ENCODE measurements at regions not wholly inside any gene's neighbourhood (a gene's known extent, or its start where the extent isn't known, plus 50 kb on each side); places are given as distances from the start of the nearest gene placed in this dataset.

DNA sequence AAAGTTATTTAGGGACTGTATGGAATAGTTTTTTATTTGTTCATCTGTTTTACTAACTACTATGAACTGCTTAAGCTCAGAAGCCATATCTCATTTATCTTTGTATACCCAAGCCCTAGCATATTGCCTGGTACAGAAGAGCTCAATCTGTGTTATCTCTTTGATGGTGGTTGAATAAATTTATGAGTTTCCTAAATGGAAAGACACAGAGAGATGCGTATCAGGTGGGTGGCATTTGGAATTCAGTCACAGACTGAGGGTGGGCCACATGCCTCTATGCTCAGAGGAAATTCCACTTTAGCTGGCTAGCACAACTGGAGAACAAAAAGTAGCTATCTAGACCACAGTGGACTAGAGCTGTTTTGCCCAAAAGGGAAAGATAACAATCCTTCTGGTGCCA is 145.5 kb downstream of the SLC6A15 start:
- no peak for DNase-seq
- Mint-ChIP-seq H3K36me3 (no peaks in the 10 kb centered on the region), H3K27me3 (ENCODE audit: low read depth in 3 of 3) (peaks cover 0 to 3% (median 0%) of the 10 kb centered on the region in 3 donors), H3K4me1 (no peaks in the 10 kb centered on the region), H3K27ac (no peak overlapping the region), H3K4me3 (no peak overlapping the region), H3K9me3 (peaks cover 4 to 13% (median 8%) of the 10 kb centered on the region in 6 donors)

DNA sequence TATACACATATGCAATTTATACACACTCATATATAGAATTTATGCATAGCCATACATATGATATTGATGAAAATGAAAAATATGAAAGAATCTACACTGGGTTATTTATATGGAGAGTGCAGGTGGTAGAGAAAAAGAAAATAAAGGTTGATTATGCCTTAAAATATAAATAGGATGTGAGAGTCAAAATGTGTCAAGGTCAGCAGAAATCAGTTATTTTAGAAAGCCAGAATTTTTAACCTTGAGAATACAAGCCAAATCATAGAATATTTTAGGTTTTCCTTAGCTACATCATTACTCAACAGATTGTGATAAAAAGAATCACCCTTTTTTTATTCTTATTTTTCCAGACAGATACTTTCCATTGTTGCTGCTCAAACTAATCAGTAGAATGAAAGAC is 146.2 kb downstream of the SLC6A15 start:
- Mint-ChIP-seq H3K27ac (no peak overlapping the region), H3K9me3 (peaks cover 5 to 13% (median 8%) of the 10 kb centered on the region in 6 donors), H3K4me1 (no peaks in the 10 kb centered on the region), H3K36me3 (no peaks in the 10 kb centered on the region), H3K4me3 (no peak overlapping the region), H3K27me3 (ENCODE audit: low read depth in 3 of 3) (peaks cover 0 to 4% (median 0%) of the 10 kb centered on the region in 3 donors)
- no peak for DNase-seq

DNA sequence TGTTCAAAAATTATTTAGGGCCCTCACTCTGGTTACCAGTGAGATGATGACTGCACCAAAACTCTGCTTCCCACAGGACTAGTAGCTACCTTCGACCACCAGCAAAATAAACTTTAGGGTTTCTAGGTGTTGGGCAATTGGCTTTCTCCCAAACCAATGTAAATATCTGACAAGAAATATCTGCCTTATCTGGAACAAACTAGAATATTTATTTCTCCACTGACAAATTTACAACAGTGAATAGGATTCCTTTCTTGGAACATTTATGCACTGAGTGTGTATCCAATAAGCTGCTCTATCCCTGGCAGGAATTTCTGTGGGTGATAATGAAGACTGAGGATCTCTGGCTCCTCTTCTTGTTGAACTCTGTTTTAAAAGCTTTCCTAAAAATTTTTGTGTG is 148.6 kb downstream of the SLC6A15 start:
- Mint-ChIP-seq H3K4me3 (no peak overlapping the region), H3K4me1 (no peaks in the 10 kb centered on the region), H3K9me3 (peaks cover 1 to 19% (median 7%) of the 10 kb centered on the region in 6 donors), H3K27ac (no peak overlapping the region), H3K36me3 (no peaks in the 10 kb centered on the region), H3K27me3 (ENCODE audit: low read depth in 3 of 3) (peaks cover 0 to 2% (median 0%) of the 10 kb centered on the region in 3 donors)
- no peak for DNase-seq

DNA sequence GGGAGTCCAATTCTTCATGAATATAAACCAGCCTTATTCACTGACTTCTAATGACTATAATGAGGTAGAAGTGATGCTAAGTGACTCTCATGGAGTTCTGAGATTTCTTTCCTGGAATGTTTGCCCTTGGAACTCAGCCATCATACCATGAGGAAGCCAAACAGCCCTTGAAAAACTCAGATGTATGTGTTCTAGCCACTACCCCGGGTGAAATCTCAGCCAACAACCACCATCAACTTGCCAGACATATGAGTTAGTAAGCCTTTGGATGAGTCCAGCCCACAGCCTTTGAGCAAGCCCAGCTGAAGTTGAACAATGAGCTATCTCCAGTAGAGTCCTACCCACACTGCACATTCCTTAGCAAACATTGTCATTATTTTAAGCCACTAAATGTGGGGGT is 149.5 kb downstream of the SLC6A15 start:
- no peaks in the 10 kb centered on the region for H3K36me3 Mint-ChIP-seq
- peaks cover 0 to 2% (median 0%) of the 10 kb centered on the region in 3 donors for H3K27me3 Mint-ChIP-seq (ENCODE audit: low read depth in 3 of 3)
- no peak for DNase-seq
- H3K4me3 Mint-ChIP-seq: no peak overlapping the region
- H3K9me3 Mint-ChIP-seq: peaks cover 2 to 23% (median 7%) of the 10 kb centered on the region in 6 donors
- no peak overlapping the region for H3K27ac Mint-ChIP-seq
- no peaks in the 10 kb centered on the region for H3K4me1 Mint-ChIP-seq

DNA sequence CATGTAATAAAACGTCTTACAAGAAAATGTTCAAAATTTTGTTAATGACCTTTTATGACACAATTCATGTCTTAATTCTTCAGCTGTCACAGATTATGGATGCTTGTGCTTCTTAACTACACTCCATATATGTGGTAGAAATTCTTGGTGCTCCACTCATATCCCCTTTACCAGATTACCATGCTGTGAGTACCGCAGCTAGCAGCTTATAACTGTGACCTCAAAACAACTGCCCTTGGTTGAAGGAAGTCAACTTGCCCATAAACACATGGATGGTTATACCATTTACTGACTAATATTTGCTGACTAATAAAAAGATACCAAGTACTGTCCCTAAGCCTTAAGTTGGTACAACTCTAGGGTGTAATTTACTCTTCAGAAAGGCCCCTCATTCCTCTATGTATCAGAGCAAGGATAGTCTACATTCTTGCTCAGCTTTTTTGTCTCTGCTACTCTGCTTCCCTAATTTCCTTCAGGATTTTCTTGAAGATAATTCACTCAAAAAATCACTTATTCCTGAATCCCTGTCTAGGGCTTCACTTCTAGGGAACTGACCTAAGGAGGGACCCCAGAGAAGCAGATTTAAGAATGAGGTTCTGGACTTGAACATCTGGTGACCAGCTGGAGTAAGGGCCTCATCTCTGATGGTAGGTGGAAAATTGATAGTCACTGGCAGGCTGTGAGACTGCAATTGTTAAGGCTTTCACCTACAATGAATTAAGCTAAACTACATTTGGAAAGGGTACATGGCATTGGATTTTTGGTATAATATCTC is 152.3 kb downstream of the SLC6A15 start:
- H3K4me3 Mint-ChIP-seq: no peak overlapping the region
- H3K9me3 Mint-ChIP-seq: peaks cover 0 to 24% (median 4%) of the 10 kb centered on the region in 6 donors
- H3K27ac Mint-ChIP-seq: no peak overlapping the region
- H3K27me3 Mint-ChIP-seq (ENCODE audit: low read depth in 3 of 3): peaks cover 0 to 2% (median 1%) of the 10 kb centered on the region in 3 donors
- no peaks in the 10 kb centered on the region for H3K4me1 Mint-ChIP-seq
- no peak for DNase-seq
- H3K36me3 Mint-ChIP-seq: no peaks in the 10 kb centered on the region

DNA sequence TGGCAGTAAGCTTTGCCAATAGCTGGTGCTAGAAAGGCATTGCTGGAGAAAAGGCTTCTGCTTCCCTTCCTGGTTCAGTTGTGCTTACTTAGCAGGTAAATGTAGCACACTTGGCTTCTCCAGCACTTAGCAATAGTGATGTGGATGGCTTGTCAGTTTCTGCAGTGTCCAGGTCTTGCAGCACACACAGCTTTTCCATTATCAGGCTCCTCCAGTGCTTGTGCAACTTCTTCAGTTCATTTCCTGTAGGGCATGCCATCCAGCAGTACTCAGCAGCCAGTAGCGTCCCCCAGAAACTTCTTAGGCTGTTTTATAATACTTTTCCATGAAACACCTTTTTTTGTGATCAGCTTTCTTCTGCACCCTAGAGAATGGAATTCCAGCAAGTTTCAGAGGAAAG is 154.6 kb downstream of the SLC6A15 start:
- Mint-ChIP-seq H3K4me1 (no peaks in the 10 kb centered on the region), H3K27me3 (ENCODE audit: low read depth in 3 of 3) (peaks cover 0 to 2% (median 1%) of the 10 kb centered on the region in 3 donors), H3K9me3 (peaks cover 0 to 20% (median 3%) of the 10 kb centered on the region in 6 donors), H3K27ac (no peak overlapping the region), H3K4me3 (no peak overlapping the region), H3K36me3 (no peaks in the 10 kb centered on the region)
- DNase-seq: no peak

DNA sequence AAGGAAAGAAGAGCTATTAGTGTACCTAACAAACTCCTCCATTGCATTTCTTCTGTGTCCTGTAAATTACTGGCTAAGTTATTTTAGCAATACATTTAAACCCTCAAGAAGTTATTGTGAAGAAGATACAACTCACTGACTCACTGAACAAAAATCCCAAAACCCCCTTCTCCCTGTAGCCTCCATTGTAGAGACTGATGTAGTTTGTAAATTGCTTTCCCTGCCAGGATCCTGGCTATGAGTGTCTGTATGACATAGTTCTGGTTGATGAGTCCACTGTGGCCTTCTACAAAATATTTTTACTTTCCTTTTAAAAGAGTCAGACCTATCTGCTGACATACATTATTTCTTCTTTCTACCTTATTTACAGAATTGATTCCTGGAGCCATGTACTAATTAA is 155.6 kb downstream of the SLC6A15 start:
- Mint-ChIP-seq H3K27me3 (ENCODE audit: low read depth in 3 of 3) (peaks cover 0 to 1% (median under 1%) of the 10 kb centered on the region in 3 donors), H3K27ac (no peak overlapping the region), H3K4me3 (no peak overlapping the region), H3K9me3 (peaks cover 0 to 25% (median 1%) of the 10 kb centered on the region in 6 donors), H3K36me3 (no peaks in the 10 kb centered on the region), H3K4me1 (no peaks in the 10 kb centered on the region)
- DNase-seq: no peak

DNA sequence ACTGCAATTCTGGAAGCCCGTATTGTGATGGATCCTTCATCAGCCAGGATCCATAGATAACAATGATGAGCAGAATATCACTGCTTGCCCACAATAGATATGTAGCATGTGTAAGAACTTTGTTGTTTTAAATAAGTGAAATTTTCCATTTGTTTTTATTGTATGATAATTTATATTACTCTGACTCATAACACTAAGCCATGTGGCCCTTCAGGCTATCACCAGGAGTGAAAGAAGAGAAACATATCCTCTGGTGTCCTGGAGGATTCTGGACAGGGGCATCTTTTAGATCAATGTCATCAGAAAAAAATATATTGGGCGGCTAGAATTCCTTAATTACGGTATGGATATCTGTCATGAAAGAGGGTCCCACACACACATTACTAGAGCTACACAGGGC is 167.5 kb downstream of the SLC6A15 start:
- Mint-ChIP-seq H3K27ac (no peak overlapping the region), H3K27me3 (ENCODE audit: low read depth in 3 of 3) (no peaks in the 10 kb centered on the region), H3K9me3 (peaks cover 4 to 49% (median 7%) of the 10 kb centered on the region in 6 donors), H3K4me1 (no peaks in the 10 kb centered on the region), H3K36me3 (no peaks in the 10 kb centered on the region), H3K4me3 (no peak overlapping the region)
- no peak for DNase-seq

DNA sequence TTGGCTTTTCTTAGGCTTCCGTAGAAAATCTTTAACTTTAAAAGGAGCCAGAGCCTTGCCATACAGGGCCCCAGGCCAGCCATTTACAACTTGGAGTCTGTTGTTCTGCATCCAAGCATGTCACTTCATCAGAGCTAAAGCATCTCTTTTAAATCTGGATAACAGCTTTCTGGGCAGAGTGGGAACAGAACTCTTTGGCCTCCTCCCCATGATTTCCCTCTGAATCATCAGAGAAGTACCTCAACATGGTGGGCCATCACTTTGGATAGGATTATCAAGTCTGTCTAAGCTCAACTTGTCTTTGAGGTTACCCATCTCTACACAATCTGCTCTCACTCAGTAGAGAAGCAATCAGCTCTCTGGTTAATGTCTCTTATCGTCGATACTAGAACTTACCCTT is 170.9 kb downstream of the SLC6A15 start:
- Mint-ChIP-seq H3K27me3 (ENCODE audit: low read depth in 3 of 3) (no peaks in the 10 kb centered on the region), H3K4me3 (no peak overlapping the region), H3K9me3 (peaks cover 0 to 22% (median 3%) of the 10 kb centered on the region in 6 donors), H3K4me1 (no peaks in the 10 kb centered on the region), H3K27ac (no peak overlapping the region), H3K36me3 (no peaks in the 10 kb centered on the region)
- no peak for DNase-seq

DNA sequence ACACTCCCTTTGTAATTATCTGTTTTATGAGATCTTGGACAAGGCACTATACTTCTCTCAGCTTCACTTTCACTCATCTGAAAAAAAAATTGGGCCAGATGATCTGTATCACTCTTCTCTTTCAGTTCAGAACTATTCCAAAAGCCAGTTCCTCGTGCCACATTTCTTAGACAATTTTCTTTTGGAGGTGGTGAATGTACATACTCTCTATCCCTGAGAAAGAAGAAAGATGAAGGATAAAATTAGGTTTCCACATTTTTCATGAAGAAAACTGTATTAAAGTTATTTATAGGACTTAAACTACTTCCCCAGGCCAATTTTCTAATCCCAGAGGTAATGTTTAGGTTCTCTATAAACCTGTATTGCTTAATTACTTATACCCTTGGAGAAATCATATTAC is 171.6 kb downstream of the SLC6A15 start:
- Mint-ChIP-seq H3K27me3 (ENCODE audit: low read depth in 3 of 3) (no peaks in the 10 kb centered on the region), H3K27ac (no peak overlapping the region), H3K4me3 (no peak overlapping the region), H3K36me3 (no peaks in the 10 kb centered on the region), H3K4me1 (no peaks in the 10 kb centered on the region), H3K9me3 (peaks cover 0 to 18% (median 5%) of the 10 kb centered on the region in 6 donors)
- no peak for DNase-seq

DNA sequence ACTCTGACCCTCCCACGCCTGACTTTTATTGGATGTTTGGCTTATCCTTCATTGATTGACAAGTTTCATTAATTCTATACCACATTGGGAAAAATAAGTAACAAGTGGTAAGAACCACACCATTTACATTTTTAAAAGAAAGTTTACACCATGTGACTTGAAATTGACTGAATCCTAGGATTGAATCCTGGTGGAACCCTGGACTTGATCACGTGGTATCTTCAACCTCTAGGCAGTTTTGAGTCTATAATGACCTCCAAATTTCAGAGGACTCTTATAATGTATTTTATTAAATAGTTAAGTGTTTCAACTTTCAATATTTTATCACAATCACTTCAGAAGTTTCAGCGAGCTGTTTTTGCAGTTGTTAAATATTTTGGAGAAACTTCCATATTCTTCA is 172.0 kb downstream of the SLC6A15 start:
- no peak for DNase-seq
- no peak overlapping the region for H3K27ac Mint-ChIP-seq
- H3K4me1 Mint-ChIP-seq: no peaks in the 10 kb centered on the region
- H3K27me3 Mint-ChIP-seq (ENCODE audit: low read depth in 3 of 3): no peaks in the 10 kb centered on the region
- H3K36me3 Mint-ChIP-seq: no peaks in the 10 kb centered on the region
- H3K4me3 Mint-ChIP-seq: no peak overlapping the region
- H3K9me3 Mint-ChIP-seq: peaks cover 0 to 17% (median 6%) of the 10 kb centered on the region in 6 donors

DNA sequence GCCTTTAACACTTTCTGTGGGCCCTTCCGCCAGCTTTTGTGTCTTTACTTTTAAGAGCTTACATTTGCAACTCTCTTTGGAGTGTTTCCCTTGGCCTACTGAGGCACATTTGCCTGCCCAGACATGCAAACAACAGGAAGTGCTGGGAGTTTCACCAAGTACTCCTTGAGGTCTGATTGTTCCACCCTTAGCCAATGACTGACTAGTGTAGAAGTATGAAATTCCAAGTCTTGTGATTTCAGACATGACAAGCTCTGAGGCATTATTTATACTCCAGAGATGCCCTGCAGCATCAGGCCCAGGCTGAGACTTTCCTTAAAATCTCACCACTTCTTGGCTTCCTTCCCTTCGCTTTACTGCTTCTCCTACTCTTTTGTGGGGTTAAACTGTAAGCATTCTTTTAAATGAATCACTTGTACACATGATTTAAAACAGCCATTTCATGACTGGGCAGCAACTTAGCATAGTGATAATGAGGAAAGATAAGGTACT is 174.1 kb downstream of the SLC6A15 start:
- Mint-ChIP-seq H3K36me3 (no peaks in the 10 kb centered on the region), H3K4me1 (no peaks in the 10 kb centered on the region), H3K9me3 (peaks cover 0 to 25% (median 5%) of the 10 kb centered on the region in 6 donors), H3K4me3 (no peak overlapping the region), H3K27ac (no peak overlapping the region), H3K27me3 (ENCODE audit: low read depth in 3 of 3) (peaks cover 0 to 2% (median 0%) of the 10 kb centered on the region in 3 donors)
- DNase-seq: no peak

DNA sequence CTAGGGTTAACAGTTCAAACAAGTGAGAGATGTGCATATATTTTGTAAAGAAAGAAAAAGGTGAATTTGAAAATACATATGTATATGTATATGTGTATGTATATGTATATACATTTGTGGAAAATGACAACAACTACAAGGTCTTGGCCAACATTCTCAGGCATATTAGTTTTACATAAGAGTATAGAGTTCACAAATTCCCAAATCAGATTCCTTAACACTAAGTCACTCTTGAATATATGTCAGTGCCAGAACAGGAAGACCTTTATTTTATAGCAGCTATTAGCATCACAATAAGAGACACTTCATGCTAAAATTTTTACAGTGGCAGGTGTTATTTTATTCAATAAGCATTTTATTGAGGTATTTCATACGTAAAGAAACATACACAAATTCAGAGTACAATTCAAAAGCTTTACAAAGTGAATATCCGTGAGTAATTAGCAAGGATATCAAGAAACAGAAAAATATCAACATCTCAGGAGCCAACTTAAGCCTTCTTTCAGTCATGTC is 179.7 kb downstream of the SLC6A15 start:
- Mint-ChIP-seq H3K4me1 (no peaks in the 10 kb centered on the region), H3K27me3 (ENCODE audit: low read depth in 3 of 3) (peaks cover 0 to 2% (median 0%) of the 10 kb centered on the region in 3 donors), H3K4me3 (no peak overlapping the region), H3K27ac (no peak overlapping the region), H3K36me3 (no peaks in the 10 kb centered on the region), H3K9me3 (peaks cover 3 to 17% (median 6%) of the 10 kb centered on the region in 6 donors)
- DNase-seq: no peak

DNA sequence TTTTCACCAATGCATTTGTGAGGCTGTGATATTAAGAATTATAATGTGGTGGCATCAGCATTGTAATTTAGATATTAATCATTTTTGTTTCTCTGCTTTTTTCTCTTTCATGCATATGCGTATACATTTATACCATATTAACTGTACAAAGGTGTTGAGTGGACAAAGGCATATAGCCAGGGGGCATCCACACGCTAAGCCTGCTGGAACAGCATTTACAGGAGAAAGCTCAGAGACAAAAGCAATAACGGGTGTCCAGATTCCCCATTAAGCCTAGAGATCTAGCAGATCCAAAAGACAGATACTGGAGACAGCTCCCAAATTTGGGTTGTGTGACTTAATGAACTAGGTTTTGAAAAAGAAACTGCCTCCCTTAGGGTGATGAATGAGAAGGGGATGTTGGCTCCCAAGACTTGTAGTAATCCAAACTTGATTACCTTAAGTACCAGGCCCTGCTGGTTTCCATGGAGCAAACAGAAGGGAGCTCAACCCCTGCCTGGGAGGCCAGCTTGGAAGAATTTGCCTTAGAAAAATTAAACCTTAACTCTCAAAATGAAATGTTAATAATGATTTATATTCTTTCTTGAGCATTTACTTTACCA is 181.9 kb downstream of the SLC6A15 start:
- peaks cover 3 to 17% (median 4%) of the 10 kb centered on the region in 6 donors for H3K9me3 Mint-ChIP-seq
- DNase-seq: no peak
- no peak overlapping the region for H3K4me3 Mint-ChIP-seq
- no peaks in the 10 kb centered on the region for H3K4me1 Mint-ChIP-seq
- no peak overlapping the region for H3K27ac Mint-ChIP-seq
- H3K36me3 Mint-ChIP-seq: no peaks in the 10 kb centered on the region
- H3K27me3 Mint-ChIP-seq (ENCODE audit: low read depth in 3 of 3): peaks cover 0 to 2% (median 0%) of the 10 kb centered on the region in 3 donors
